GM12891 (cell line): ENCODE measurements at regions not wholly inside any gene's neighbourhood (a gene's known extent, or its start where the extent isn't known, plus 50 kb on each side); places are given as distances from the start of the nearest gene placed in this dataset.

Experiments
- SPI1 ChIP-seq: IDR thresholded peaks from 2 replicates; pipeline ENCODE4 v1.6.1; 2011; ENCODE audit warnings: low read depth, low read length, control low read depth
- TAF1 ChIP-seq: IDR thresholded peaks from 2 replicates; pipeline ENCODE4 v1.6.1; 2011; ENCODE audit warnings: low read depth, low read length, control low read depth

- TF ChIP-seq TAF1 = no peak
- no peak for TF ChIP-seq SPI1
Measured at GRCh38 chr5:92629000-92629399, 952.0 kb downstream of the NR2F1-AS1 start.
